DMS 273 (cell line): ENCODE measurements at regions not wholly inside any gene's neighbourhood (a gene's known extent, or its start where the extent isn't known, plus 50 kb on each side); places are given as distances from the start of the nearest gene placed in this dataset.
"Not testable (repeated sequence)": the region's sequence is repeated elsewhere in the genome, so short reads cannot be mapped to it uniquely, and the experiment has no call there.

Source experiments
- DNase-seq: peaks from one replicate; lab custom pipeline; 2025; ENCODE audit not compliant: unreplicated experiment; lab: John Stamatoyannopoulos, UW

DNA sequence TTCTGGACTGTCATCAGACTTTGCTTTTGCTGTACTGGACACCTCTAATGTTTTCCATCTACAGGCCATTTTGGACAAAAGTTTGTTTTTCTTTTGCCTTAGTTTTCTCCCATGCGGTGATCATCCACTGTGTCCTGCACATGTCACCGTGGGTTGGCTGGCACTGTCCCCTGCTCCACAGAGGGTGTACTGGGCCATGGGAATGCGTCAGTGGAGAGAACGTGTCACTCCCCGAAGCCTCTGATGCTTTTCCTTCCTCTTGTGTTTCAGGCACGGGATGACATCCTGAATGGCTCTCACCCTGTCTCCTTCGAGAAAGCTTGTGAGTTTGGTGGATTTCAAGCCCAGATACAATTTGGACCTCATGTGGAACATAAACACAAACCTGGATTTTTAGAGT is 385.0 kb upstream of the TPM1 start:
- not testable (repeated sequence) for DNase-seq

- DNase-seq: no peak
These were observed 384.0 kb upstream of the TPM1 start for GRCh38 chr15:62658498-62658897.

- no peak for DNase-seq
These were observed 379.0 kb upstream of the TPM1 start for GRCh38 chr15:62663547-62663946.

GRCh38 chr15:62665449-62665848 is 377.1 kb upstream of the TPM1 start:
- no peak for DNase-seq

DNA sequence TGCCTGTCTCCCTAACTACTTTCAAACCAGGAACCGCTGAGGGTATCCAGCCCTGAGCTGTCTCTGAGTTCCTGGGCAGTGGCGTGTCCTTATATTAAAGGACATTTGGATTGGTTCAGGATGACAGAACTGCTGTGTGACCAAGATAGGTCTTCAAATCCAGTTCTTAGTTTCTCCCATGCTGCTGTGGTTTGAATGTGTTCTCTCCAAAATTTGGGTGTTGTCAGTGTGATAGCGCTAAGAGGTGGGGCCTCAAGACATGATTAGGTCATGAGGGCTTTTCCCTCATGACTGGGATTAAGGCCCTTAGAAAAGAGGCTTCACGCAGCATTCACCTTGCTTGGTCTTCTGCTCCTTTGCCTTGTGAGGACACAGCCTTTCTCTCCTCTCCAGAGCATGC is 376.5 kb upstream of the TPM1 start:
- DNase-seq: no peak

GRCh38 chr15:62672268-62672667 is 370.3 kb upstream of the TPM1 start:
- no peak for DNase-seq

GRCh38 chr15:62676891-62677290 is 365.7 kb upstream of the TPM1 start:
- DNase-seq: no peak

- no peak for DNase-seq
These were observed 360.3 kb upstream of the TPM1 start for GRCh38 chr15:62681939-62682896.

GRCh38 chr15:62683192-62683591 is 359.4 kb upstream of the TPM1 start:
- DNase-seq: not testable (repeated sequence)

GRCh38 chr15:62684123-62684808 is 358.3 kb upstream of the TPM1 start:
- no peak for DNase-seq

GRCh38 chr15:62691008-62691407 is 351.5 kb upstream of the TPM1 start:
- DNase-seq: no peak

- no peak for DNase-seq
These were observed 344.9 kb upstream of the TPM1 start for GRCh38 chr15:62697636-62698035.

DNA sequence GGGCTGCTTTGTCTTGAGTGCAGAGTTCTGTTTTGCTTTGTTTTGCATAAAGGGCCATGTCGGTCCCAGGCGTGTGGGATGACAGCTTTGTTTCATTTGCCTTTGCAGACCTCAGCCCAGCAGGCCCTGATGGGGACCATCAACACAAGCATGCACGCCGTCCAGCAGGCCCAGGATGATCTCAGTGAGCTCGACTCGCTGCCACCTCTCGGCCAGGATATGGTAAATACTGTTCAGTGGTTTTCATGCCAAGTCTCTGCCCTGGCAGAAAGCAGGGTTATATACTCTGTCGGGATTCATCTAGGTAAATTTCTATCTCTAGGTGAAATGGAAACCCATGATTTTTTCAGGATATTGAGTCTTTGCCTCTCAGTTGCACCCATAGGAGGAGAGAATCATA is 343.9 kb upstream of the TPM1 start:
- DNase-seq: no peak

DNA sequence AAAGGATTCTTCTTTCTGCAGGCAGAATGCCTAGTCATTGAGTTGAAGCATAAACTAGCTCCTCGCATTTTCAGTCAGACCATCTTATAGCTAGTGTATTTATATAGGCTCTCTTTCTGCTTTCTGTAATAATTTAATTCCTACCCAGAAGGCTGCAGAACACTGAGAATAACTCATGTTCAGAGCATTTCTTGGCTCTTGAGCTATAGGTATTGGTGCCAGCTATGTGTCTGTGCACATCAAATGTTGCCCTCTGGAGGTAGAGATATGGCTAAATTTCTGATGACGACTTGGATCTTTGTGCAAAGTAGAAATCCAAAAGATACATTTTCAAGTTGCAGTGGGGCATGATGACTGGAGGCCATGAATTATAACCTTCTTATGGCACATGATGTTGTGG is 336.2 kb upstream of the TPM1 start:
- no peak for DNase-seq

DNA sequence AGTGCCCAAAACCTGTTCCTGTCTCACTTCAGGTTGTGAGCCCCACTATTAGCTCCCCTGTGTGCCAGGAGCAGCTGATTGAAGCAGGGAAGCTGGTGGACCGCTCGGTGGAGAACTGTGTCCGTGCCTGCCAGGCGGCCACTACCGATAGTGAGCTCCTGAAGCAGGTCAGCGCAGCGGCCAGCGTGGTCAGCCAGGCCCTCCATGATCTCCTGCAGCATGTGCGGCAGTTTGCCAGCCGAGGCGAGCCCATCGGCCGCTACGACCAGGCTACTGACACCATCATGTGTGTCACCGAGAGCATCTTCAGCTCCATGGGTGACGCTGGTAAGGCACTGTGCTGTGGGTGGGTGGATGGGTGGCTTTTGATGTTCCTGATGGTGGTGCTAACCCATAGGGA is 334.1 kb upstream of the TPM1 start:
- DNase-seq: no peak

GRCh38 chr15:62709261-62709660 is 333.3 kb upstream of the TPM1 start:
- no peak for DNase-seq

- no peak for DNase-seq
These were observed 330.7 kb upstream of the TPM1 start for GRCh38 chr15:62711691-62712454.

- DNase-seq: no peak
These were observed 330.1 kb upstream of the TPM1 start for GRCh38 chr15:62712455-62712839.

DNA sequence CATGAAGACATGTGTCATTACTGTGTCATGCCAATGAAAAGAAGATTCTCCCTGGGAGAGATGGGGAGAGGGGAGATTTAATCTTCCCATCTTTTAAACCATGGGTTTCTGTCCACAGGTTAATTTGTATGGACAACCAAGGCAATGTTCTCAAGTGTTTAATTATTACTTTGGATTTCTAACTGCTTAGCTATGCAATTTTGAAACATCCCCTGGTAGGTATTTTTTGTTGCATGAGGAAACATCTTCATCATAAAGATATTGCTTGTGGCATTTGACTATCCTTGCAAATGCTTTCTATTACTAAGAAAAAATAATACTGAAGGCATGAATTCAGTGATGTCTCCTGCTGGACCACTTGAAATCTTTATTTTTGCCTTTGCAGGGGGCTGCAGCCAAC is 326.6 kb upstream of the TPM1 start:
- no peak for DNase-seq

- no peak for DNase-seq
These were observed 325.1 kb upstream of the TPM1 start for GRCh38 chr15:62717496-62717895.

GRCh38 chr15:62719316-62719715 is 323.2 kb upstream of the TPM1 start:
- no peak for DNase-seq

GRCh38 chr15:62722237-62722636 is 320.3 kb upstream of the TPM1 start:
- no peak for DNase-seq
